NCI-H2196 (cell line): ENCODE measurements at regions not wholly inside any gene's neighbourhood (a gene's known extent, or its start where the extent isn't known, plus 50 kb on each side); places are given as distances from the start of the nearest gene placed in this dataset.

Source experiments
- DNase-seq: peaks from one replicate; lab custom pipeline; 2025; ENCODE audit not compliant: unreplicated experiment; lab: John Stamatoyannopoulos, UW

DNA sequence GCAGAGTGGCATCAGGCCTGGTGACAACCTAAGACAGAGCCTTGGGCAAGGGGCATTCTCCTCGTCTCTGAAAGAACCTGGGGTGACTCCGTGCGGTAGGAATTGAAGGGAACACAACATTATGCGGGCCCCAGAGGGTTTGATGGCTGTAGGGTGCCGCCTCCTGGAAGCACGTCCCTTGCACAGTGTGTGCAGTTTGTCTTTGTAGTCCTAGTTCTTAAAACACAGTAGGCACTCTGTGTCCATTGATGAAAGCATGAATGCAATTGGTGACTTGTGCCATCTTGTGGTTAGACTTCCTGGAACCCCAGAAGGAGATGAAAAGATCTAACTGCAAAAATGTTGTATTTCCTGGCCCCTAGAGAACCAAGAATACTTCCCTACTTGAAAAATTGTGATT is 279.8 kb downstream of the UTP18 start:
- DNase-seq = no peak

DNA sequence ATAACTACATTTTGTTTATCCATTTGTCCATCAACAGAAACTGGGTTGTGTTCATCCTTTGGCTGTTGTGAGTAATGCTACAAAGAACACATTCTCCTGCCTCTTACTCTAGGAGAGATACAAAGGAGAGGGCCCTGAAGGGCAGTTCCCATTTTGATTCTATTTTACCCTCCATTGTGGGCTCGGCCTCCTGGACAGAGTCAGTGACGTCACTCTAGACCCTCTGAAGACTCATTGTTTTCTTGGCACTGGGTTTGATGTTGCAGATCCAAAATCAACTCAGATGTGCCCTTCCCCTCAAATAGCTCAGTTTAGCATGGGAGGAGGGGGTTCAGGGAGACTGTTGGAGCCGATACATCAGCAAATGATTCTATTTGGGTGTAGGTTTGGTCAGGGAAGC is 280.9 kb downstream of the UTP18 start:
- no peak for DNase-seq

DNA sequence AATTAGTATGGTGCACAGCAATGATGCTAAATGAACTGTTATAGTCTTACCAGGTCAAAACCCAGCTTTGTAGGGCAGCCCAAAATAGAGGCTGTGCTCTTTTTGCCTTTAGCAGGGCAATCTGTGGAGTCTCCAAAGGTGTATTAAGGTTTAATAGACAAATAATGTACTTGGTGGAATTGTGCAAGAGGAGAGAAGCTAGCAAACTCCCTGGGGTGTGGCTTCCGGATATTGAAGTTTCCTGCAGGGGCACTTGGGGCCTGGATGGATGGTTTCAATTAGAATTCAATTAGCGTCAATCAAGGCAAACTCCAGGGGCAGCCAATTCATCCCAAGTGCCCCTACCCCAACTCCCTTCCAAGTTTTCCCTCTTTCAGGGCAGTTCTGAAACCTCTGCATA is 285.8 kb downstream of the UTP18 start:
- no peak for DNase-seq

DNA sequence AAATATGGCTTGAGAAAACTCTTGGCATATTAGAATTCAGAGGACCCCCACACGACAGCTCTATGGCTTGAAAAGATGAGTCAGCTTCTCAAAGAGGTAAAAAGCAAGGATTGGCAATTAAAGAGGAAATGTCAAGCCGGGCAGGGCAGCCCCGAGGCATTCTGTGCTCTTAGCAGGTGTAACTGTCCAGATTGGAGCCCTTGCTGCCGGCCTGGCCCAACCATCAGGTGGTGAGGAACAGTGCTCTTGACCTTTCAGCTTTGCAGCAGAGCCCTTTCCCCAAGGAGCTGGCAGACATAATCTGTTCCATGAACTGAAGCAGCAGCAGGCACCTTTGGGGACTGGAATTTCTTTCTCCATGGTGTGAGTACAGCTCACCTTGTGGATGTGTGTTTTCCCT is 287.8 kb downstream of the UTP18 start:
- DNase-seq = no peak

DNA sequence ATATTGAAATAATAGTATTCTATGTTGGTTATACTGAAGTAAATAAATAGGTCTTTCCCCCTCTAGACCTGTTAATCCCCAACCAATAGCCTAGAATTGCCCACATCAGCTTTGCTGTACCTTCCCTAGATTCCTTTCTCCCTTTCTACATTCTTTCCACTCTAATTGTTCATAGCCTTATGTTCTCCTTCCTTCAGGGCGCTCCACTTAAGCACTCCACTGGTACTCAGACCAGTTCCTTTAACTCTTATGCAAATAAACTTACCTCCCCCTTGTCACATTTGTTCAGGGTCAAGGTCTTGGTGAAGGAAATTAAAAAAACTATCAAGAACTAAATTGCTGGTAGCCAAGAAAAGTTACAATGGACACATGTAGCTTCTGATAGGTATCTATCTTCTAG is 294.8 kb downstream of the UTP18 start:
- DNase-seq = no peak

DNA sequence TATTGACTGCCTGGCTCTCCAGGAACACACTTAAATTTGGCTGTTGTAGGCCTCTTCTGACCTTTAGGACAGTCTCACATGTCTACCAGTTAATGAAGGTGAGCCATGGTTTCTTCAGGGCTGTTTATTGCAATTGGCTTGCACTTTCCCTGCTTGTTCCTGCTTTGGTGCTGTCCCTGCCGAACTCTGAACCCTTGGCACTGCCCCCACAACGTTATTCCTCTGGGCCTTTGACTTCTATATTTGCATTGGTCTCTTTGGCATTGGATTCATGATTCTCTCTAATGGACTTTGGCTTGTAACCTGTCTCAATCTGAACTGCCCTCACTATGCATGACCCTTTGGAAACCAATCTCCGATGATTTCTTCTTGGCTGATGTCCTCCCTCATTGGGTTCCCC is 299.4 kb downstream of the UTP18 start:
- DNase-seq = no peak

DNA sequence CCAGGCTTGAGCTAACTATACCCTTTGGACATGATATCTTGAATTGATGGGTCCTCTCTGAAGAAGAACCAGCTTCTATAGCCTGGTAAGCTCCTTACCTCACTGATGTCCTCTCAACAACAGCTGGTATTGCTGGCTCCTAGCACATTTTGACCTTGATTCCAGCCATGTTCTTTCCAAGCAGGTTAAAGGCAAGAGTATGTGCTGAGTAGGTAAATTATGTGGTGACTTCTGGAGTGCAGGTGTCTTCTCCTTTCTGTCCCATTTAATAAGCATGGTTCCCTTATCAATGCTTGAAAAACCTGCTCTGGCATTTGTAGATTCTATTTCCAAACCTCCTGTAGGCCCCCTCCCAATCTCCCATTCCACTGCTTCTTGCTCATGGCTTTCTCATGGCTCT is 300.1 kb downstream of the UTP18 start:
- DNase-seq = no peak

DNA sequence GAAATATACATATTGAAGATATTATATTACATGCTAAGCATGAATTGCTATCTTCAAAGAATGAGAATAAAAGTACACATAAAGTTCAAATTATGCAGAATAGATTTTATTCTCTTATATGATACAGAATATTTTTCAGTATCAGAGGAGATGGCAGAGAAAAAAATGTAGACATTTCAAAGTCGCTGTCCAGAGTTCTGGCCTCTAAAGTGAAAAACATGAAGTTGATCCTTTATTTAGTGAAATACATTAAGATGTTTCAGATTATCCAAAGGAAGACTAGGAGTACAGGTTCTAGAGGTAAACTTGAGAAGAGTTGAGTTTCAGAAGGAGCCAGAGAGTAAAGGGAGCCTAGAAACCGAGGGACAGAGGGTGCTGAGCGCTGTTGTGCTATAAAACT is 303.6 kb downstream of the UTP18 start:
- no peak for DNase-seq

DNA sequence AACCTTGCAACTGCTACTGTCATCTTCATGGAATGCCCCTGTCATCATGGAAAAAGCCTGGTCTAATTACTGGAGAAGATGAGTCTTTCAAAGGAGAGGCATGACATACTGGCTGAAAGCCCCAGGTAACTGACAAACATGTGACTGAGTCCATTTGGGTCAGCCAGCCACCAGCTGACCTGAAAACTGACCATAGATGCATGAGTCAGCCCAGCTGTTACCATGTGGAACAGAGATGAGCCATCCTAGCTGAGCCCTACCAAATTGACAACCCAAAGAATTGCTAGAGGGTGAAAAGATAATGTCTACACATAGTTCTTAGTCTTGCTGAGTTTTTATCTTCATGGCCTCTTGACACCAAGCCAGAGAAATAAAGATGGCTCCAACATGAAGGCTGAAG is 311.8 kb downstream of the UTP18 start:
- DNase-seq = no peak
